ENCODE measurements at regions not wholly inside any gene's neighbourhood (a gene's known extent, or its start where the extent isn't known, plus 50 kb on each side); places are given as distances from the start of the nearest gene placed in this dataset.

- TF ChIP-seq CTCF (IDR thresholded peaks at IDR 0.05; ENCODE audit: poor library complexity) (no peak), EZH2 (IDR thresholded peaks at IDR 0.05; ENCODE audit: borderline replicate concordance) (no peak)
These were observed 119.3 kb upstream of the ADPGK start for GRCh38 chr15:72902919-72903260.

All from hepatocyte (in vitro differentiated cells).